K562 (cell line): ENCODE measurements at regions not wholly inside any gene's neighbourhood (a gene's known extent, or its start where the extent isn't known, plus 50 kb on each side); places are given as distances from the start of the nearest gene placed in this dataset.

Experiments
- CBX2 ChIP-seq: fragments of 200-600 bp; sonication (generic); IDR thresholded peaks from one replicate; pipeline ENCODE4 v1.6.1; 2012; ENCODE audit warnings: mild to moderate bottlenecking, low read length, inconsistent platforms; ENCODE audit not compliant: insufficient read depth, poor library complexity, severe bottlenecking
- CEBPG ChIP-seq, 3 experiments: fragments of 200-800 bp in 1 of 3; sonication (Bioruptor generic) in 1 of 3; sonication (generic) in 1 of 3; formaldehyde crosslinking in 1 of 3; IDR thresholded peaks in 2 of 3; conservative IDR thresholded peaks in 1 of 3; 2 replicates each; pipeline versions ENCODE4 v1.6.1 to v1.8.0; 2016 to 2022; ENCODE audit warnings: missing compliant biosample characterization in 2 of 3, missing genetic modification characterization in 2 of 3, mild to moderate bottlenecking in 1 of 3, missing genetic modification reagents in 1 of 3
- HOXB6 ChIP-seq: fragments of 250-450 bp; sonication (Bioruptor Pico); IDR thresholded peaks from 2 replicates; pipeline ENCODE4 v1.5.1; 2022; ENCODE audit warnings: mild to moderate bottlenecking, borderline replicate concordance
- NCOA1 ChIP-seq: fragments of 450-650 bp; IDR thresholded peaks from 2 replicates; pipeline ENCODE4 v1.6.1; 2016; ENCODE audit warnings: low read depth
- NEUROD1 ChIP-seq: fragments of 150-350 bp; IDR thresholded peaks from 2 replicates; pipeline ENCODE4 v1.6.1; 2014; ENCODE audit warnings: borderline replicate concordance, low read length, low read depth; ENCODE audit not compliant: partially characterized antibody
- NFRKB ChIP-seq: fragments of 450-650 bp; IDR thresholded peaks from 2 replicates; pipeline ENCODE4 v1.6.1; 2016; ENCODE audit warnings: low read depth
- PCBP1 ChIP-seq: fragments of 200-400 bp; formaldehyde crosslinking; IDR thresholded peaks from 2 replicates; pipeline ENCODE4 v1.6.1; 2018; ENCODE audit warnings: mild to moderate bottlenecking, low read depth, low read length; ENCODE audit not compliant: poor library complexity, severe bottlenecking
- ZBTB1 ChIP-seq: sonication (generic); formaldehyde crosslinking; IDR thresholded peaks from 2 replicates; pipeline ENCODE4 v1.8.1; 2023; ENCODE audit warnings: missing genetic modification reagents, low read depth, mild to moderate bottlenecking, borderline replicate concordance
- ZNF274 ChIP-seq: IDR thresholded peaks from 2 replicates; pipeline ENCODE4 v1.6.1; 2011; ENCODE audit warnings: low read depth, mild to moderate bottlenecking, low read length, moderate library complexity, borderline replicate concordance
- TF ChIP-seq, protein P1 (sequence below): conservative IDR thresholded peaks from 2 replicates; pipeline ENCODE4 v1.6.1; 2011; ENCODE audit warnings: low read depth, mild to moderate bottlenecking, low read length; ENCODE audit not compliant: control insufficient read depth
- TF ChIP-seq, protein P2 (sequence below): fragments of 450-650 bp; formaldehyde crosslinking; IDR thresholded peaks from 2 replicates; pipeline ENCODE4 v1.4.0; 2022; ENCODE audit warnings: missing genetic modification characterization
- TF ChIP-seq, protein P3 (sequence below), 2 experiments: fragments of 450-650 bp in 1 of 2; sonication (generic) in 1 of 2; formaldehyde crosslinking in 1 of 2; IDR thresholded peaks in 1 of 2; conservative IDR thresholded peaks in 1 of 2; 2 replicates each; pipeline versions ENCODE4 v1.6.1 to v1.8.1; 2016 to 2023; ENCODE audit warnings: mild to moderate bottlenecking in 2 of 2, moderate library complexity in 2 of 2, inconsistent platforms in 1 of 2, missing genetic modification reagents in 1 of 2
- TF ChIP-seq, protein P4 (sequence below), 3 experiments: fragments of 200-800 bp in 1 of 3; sonication (Bioruptor generic) in 1 of 3; sonication (generic) in 1 of 3; formaldehyde crosslinking in 1 of 3; IDR thresholded peaks; 2 replicates each; pipeline versions ENCODE4 v1.6.1 to v1.8.0; 2016 to 2022; ENCODE audit warnings: mild to moderate bottlenecking in 2 of 3, missing compliant biosample characterization in 2 of 3, missing genetic modification characterization in 2 of 3, missing genetic modification reagents in 1 of 3

DNA sequence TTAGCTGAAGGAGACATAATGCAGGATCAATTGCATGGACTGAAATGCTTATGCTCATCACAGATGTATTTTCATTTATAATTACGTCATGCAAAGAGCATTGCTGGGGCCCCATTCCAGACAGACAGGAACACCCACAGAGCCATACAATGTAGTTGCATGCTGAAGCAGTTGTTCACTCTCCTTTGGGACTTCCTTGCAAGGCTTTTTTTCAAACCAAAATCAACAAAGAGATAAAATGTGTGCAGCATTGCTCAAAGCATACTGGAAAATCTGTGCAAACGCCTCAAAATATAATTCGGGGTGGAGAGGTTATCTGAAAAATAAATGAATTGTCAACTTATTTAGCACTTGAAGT, 463.2 kb downstream of the CDH2 start (continued):
- TF ChIP-seq, protein P1, sequence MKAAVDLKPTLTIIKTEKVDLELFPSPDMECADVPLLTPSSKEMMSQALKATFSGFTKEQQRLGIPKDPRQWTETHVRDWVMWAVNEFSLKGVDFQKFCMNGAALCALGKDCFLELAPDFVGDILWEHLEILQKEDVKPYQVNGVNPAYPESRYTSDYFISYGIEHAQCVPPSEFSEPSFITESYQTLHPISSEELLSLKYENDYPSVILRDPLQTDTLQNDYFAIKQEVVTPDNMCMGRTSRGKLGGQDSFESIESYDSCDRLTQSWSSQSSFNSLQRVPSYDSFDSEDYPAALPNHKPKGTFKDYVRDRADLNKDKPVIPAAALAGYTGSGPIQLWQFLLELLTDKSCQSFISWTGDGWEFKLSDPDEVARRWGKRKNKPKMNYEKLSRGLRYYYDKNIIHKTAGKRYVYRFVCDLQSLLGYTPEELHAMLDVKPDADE: no peak
- TF ChIP-seq CBX2: no peak
- TF ChIP-seq NFRKB: no peak
- TF ChIP-seq, protein P2, sequence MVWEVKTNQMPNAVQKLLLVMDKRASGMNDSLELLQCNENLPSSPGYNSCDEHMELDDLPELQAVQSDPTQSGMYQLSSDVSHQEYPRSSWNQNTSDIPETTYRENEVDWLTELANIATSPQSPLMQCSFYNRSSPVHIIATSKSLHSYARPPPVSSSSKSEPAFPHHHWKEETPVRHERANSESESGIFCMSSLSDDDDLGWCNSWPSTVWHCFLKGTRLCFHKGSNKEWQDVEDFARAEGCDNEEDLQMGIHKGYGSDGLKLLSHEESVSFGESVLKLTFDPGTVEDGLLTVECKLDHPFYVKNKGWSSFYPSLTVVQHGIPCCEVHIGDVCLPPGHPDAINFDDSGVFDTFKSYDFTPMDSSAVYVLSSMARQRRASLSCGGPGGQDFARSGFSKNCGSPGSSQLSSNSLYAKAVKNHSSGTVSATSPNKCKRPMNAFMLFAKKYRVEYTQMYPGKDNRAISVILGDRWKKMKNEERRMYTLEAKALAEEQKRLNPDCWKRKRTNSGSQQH (CRISPR knock-in tag): no peak
- no peak for TF ChIP-seq HOXB6
- TF ChIP-seq, protein P3, sequence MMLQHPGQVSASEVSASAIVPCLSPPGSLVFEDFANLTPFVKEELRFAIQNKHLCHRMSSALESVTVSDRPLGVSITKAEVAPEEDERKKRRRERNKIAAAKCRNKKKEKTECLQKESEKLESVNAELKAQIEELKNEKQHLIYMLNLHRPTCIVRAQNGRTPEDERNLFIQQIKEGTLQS (IDR thresholded peaks at IDR 0.05): no peak
- TF ChIP-seq, protein P3 (CRISPR knock-in tag; conservative IDR thresholded peaks at IDR 0.05): no peak
- TF ChIP-seq CEBPG (CRISPR knock-in tag; IDR thresholded peaks at IDR 0.05): no peak
- TF ChIP-seq CEBPG (tag; conservative IDR thresholded peaks at IDR 0.05 in 1 of 2, IDR thresholded peaks at IDR 0.05 in 1 of 2): no peak
- no peak for TF ChIP-seq ZBTB1
- no peak for TF ChIP-seq ZNF274
- TF ChIP-seq, protein P4, sequence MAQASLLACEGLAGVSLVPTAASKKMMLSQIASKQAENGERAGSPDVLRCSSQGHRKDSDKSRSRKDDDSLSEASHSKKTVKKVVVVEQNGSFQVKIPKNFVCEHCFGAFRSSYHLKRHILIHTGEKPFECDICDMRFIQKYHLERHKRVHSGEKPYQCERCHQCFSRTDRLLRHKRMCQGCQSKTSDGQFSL (CRISPR knock-in tag; IDR thresholded peaks at IDR 0.05): no peak
- TF ChIP-seq, protein P4 (tag; IDR thresholded peaks at IDR 0.05): no peak
- TF ChIP-seq NCOA1: no peak
- TF ChIP-seq PCBP1: no peak
- TF ChIP-seq NEUROD1: no peak
